SK-N-SH treated with all-trans-retinoic acid at 6 μM for 48 hours (cell line): ENCODE measurements at regions not wholly inside any gene's neighbourhood (a gene's known extent, or its start where the extent isn't known, plus 50 kb on each side); places are given as distances from the start of the nearest gene placed in this dataset.

Experiments
- ARNTL ChIP-seq: fragments of 450-650 bp; formaldehyde crosslinking; IDR thresholded peaks from 2 replicates; pipeline ENCODE4 v1.5.0; 2020; ENCODE audit warnings: low read depth, mild to moderate bottlenecking, moderate library complexity, borderline replicate concordance
- CSRNP3 ChIP-seq: fragments of 250-450 bp; sonication (Bioruptor Pico); IDR thresholded peaks from 2 replicates; pipeline ENCODE4 v1.5.1; 2021; ENCODE audit warnings: mild to moderate bottlenecking, moderate library complexity
- ESRRG ChIP-seq: fragments of 250-450 bp; sonication (Bioruptor Pico); IDR thresholded peaks from 2 replicates; pipeline ENCODE4 v1.6.1; 2021; ENCODE audit warnings: mild to moderate bottlenecking
- TOX ChIP-seq: fragments of 250-450 bp; sonication (Bioruptor Pico); IDR thresholded peaks from 2 replicates; pipeline ENCODE4 v1.8.0; 2021; ENCODE audit warnings: mild to moderate bottlenecking, moderate library complexity, borderline replicate concordance
- TSHZ2 ChIP-seq: fragments of 250-450 bp; sonication (Bioruptor Pico); IDR thresholded peaks from 2 replicates; pipeline ENCODE4 v1.5.0; 2020; ENCODE audit warnings: mild to moderate bottlenecking, moderate library complexity
- ZC3H10 ChIP-seq: fragments of 250-450 bp; sonication (Bioruptor Pico); IDR thresholded peaks from 2 replicates; pipeline ENCODE4 v1.5.1; 2021; ENCODE audit warnings: mild to moderate bottlenecking, moderate library complexity
- ZFP3 ChIP-seq: fragments of 250-450 bp; sonication (Bioruptor Pico); IDR thresholded peaks from 2 replicates; pipeline ENCODE4 v1.5.0; 2020; ENCODE audit warnings: mild to moderate bottlenecking, moderate library complexity
- ZFP30 ChIP-seq: fragments of 450-650 bp; formaldehyde crosslinking; IDR thresholded peaks from 2 replicates; pipeline ENCODE4 v1.5.0; 2022; ENCODE audit warnings: mild to moderate bottlenecking, moderate library complexity

- TF ChIP-seq TSHZ2 (no peak), ZFP3 (CRISPR knock-in tag) (no peak), ARNTL (CRISPR knock-in tag) (no peak), TOX (CRISPR knock-in tag) (peak; percentile 73; the same call in 1 of the 2 replicates), ESRRG (CRISPR knock-in tag) (no peak), ZC3H10 (no peak), ZFP30 (CRISPR knock-in tag) (peak; percentile 58; the same call in 1 of the 2 replicates), CSRNP3 (CRISPR knock-in tag) (no peak)
These were observed 156.6 kb upstream of the RAB4A start for GRCh38 chr1:229114315-229114714.
